Stimulated activated CD4-positive, alpha-beta T cell treated with anti-CD3 and anti-CD28 coated beads, TNF-alpha, amount 100 ng/mL, for 48 hours (primary cell): ENCODE measurements at regions not wholly inside any gene's neighbourhood (a gene's known extent, or its start where the extent isn't known, plus 50 kb on each side); places are given as distances from the start of the nearest gene placed in this dataset.
"Not testable (repeated sequence)": the region's sequence is repeated elsewhere in the genome, so short reads cannot be mapped to it uniquely, and the experiment has no call there.

Source experiments
- DNase-seq, 3 donors: peaks; one replicate each; pipeline ENCODE4 v3.0.0-alpha.2; 2020; ENCODE audit warnings: low read depth in 3 of 3

DNA sequence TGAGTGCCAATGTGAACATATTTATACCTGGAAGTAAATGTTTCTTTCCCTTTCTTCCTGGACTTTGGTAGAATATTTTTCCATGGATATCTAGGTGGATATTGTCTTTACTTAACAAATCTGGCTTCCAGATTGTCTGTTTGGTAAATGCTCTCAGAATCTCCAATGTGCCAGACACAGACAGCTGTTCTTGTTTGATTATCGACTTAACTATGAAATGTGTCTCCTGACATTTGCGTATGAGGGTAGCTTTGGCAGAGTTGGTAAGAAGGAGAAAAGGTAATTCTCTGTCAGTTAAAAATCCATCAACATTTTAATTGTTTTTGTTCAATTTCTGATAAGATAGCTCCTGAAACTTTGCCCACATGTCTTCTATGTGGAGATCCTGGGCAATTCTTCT, 196.4 kb upstream of the NUDT12 start:
- no peak for DNase-seq

DNA sequence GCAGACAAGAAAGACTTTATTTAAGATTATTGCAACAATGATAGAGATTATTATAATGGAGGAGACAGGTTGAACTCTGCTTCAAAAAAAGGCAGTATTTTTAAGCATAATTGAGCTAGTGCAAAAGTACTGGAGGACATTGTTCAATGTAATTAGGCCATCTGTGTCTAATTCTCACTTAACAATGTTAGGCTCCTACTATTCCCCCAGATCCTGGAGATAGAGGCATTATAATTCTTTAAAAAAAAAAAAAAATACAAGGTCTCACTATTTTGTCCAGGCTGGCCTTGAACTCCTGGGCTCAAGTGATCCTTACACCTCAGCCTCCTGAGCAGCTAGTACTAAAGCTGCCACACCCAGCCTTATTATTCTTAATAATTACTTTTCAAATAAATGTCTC, 193.4 kb upstream of the NUDT12 start:
- no peak for DNase-seq

DNA sequence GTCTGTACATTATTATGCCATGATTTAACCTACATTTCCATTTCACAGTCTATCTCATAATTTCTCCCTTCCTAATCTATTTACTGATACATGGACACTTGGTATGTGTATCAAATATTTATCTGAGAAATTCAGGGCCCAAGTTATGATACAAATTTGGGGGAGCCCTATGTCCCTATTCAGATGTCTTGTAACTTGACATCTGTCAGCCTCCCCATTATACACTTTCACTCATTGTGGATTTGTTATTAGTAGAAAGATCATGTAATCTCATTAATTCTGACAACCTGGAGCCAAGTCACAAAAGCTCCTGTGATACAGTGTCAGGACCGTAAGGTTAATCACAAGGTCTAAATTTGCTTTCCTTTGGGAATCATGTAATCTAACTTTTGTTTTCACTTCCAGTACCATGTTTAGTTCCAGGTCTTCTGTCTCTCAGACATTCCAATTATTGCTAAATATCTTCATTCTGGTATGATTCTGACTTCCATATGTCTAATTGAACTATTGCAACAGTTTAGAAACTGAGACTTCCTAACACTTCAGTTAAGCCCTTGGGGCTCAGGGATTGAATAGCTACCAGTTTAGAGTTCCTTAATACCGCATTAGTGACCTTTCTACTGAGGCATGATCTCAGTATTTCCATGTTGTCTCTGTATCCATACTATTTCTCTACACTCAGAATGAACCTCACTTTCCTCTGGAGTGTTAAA, 182.9 kb upstream of the NUDT12 start:
- DNase-seq: no peak

DNA sequence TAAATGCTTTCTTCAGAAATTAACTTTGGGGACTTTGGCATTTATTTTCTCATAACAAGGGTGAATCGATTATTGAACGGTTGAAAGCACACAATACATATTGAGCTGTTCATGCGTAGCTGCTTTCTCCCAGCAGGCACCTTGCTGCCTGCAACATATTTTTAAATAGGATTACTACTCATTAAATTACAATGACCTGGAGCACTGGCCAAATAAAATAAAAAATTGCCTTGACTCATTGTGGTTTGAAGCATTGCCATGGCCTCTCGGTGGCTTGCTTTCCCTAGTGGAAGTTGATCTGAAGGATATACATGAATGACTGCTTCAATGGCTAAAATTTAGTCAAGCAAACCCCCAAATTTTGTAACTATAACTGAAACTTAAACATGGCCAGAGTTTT, 181.6 kb upstream of the NUDT12 start:
- DNase-seq: no peak

DNA sequence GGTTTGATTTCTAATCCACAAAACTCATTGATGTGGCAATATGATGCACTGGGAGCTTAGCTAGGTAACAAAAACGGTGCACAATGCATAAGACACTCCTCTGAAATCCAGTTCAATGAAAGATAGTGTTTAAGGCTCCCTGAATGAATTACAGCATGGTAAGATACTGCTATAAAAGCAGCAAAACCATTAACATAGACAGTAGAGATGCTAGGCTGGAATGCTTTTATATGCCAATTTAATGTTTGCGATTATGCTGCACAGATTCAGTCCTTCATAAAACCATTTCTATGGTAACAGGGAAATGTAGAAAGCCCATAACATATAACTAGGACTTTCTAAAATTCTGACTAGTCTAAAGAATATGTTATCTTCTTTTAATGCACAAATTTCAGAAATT, 180.8 kb upstream of the NUDT12 start:
- no peak for DNase-seq

DNA sequence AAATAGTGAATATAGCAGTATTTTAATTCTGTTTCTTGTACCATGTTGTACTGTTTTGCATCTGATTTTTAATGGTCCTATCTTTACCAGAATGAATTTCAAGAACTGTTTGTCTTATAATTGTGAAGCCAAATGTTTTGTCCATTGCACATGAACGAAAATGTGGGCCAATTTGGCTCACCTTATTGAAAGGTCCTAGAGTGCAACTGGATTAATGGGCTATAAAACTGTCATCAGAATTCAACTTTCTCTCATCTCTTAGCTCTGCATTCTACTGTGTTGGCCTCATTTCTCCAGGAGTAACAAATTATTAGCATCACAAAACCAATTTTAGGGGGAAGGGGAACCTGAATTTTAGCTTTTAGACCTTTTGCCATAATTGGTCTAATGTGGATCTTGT, 179.4 kb upstream of the NUDT12 start:
- no peak for DNase-seq

DNA sequence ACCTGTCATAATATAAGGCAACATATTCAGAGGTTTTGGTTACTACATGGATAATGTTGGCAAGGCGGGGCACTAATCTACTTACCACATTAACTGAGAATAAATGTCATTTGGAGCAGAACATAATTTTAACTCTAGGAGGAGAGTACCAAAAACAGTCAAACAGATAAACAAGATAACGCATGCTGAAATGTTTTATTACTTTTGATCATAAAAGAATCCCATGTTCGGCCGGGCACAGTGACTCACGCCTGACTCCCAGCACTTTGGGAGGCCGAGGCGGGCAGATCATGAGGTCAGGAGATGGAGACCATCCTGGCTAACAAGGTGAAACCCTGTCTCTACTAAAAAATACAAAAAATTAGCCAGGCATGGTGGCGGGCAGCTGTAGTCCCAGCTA, 173.8 kb upstream of the NUDT12 start:
- not testable (repeated sequence) for DNase-seq

DNA sequence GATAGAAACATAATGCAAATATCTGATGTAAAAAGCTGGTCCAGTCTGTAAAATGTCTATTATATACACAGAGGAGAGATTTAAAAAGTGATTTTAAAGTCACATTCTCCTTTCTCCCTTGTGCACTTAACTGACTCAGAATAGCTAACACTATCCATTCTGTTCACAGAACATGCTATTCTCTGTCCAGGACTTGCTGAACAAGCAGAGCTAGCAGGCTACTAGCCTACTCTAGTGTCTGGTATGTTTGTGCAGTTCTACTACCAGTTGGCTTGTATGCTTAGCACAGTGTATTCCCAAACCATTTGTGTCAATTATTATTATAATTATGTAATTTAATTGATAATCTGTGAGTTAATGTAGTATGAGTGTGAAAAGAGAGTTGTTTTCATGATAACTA, 161.7 kb upstream of the NUDT12 start:
- no peak for DNase-seq

DNA sequence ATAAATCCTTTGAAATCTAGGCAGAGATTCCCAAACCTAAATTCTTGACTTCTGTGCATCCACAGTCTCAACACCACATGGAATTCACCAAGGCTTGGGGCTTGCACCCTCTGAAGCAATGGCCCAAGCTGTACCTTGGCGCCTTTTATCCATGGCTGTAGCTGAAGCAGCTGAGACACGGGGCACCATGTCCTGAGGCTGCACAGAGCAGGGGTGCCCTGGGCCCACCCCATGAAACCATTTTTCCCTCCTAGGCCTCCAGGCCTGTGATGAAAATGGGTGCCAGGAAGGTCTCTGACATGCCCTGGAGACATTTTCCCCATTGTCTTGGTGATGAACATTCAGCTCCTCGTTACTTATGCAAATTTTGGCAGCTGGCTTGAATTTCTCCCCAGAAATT, 158.6 kb upstream of the NUDT12 start:
- no peak for DNase-seq

DNA sequence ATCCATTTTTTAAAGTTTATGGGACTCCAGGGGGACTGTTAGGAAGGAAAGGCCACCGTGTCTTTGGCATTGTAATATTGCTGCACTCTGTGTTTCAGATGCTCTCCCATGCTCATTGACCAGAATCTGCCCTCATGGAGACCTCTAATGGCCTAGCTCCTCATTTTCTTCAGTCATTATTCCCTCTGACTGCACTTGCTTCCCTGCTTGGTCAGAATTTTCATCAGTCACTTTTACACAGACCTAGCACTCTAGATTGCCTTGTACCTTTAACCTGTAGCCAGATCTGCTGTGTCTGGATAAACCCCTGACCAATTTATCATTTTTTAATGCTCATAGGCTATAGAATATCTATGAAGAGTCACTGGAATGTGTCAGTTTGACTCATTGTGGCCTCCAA, 155.5 kb upstream of the NUDT12 start:
- DNase-seq: no peak

DNA sequence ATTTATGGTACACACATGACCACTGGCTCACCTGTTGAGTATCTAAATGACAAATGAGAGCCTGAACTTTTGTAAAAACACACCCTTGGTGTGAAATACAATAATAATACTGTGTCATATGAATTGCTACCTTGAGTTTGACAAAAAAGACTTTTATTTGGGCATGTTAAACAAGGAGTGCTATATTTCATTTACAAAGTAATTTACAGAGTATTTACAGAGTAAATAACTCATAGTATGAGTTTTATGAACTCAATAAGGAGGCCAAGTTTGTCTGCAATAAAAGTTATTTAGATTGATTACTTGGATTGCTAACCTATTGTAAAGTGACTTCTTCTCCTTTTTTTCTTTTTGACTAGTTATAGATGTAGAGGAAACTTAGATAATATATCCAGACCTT, 146.0 kb upstream of the NUDT12 start:
- no peak for DNase-seq

DNA sequence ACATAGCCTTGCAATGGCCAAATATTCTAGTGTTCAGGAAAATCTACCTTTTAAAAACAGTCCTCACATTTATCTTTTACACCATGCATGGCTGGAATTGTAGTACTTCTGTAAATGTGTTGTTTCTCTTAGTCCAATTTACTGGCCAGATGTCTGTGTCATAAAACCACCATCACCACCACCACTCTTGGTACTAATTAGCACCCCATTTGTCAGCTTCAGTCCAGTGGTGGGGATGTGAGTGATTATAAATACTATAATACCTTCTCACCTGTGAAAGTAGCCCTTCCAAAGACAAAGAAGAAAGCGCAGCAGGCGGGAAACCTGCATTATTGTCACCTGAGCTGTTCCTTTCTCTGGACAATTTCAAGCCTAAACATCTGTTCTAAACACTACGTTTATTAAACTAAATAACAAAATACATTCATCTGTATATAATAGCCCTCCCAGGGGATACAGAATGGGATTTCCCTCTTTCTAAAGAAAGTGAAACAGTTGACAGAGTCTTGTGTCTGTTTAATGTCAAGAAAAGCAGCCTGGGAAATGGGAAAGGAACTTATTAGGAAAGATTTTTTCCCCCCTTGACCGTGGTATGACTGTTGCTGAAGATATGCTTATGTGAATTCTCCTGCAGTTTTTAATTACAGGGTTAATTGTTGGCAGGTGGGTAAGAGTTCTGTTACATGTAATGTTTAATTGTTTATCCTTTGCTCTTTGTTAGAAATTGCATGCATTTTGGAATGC, 144.5 kb upstream of the NUDT12 start:
- no peak for DNase-seq

DNA sequence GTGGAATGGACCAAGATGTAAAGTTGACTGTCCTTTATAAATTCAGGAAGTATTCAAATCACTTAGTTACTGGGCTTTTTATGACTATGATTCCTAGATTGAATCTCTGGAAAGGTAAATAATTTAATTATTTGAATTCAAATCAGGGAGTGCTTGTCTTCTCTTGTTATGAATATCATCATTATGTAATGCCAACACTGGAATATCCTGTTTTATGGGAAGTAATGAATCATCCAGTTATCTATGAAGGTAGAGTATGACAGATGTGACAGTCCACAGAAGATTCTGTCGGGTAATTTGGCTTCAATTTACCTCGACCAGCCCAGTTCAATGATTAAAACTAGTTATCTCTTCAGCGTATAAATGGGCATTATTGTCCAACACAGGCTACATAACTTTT, 141.0 kb upstream of the NUDT12 start:
- DNase-seq: no peak

DNA sequence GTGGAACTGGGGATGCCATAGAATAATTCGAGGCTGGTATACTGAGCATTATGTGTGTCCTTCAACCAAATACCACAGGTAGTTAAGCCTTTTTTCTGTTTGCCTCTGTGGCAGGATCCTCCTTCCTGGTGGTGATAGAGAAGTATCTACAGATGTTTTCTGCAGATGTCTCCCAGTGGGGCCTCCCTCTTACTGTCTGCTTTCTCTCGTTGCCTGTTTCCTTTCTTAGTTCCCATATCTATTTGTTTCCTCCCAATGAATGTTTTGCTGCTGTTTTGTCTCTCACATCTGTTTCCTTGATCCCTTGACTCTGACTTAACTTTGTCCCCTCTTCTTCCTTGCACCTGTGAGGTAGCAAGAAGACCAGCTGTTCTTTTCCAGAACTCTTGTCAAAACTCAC, 130.9 kb upstream of the NUDT12 start:
- DNase-seq: no peak

DNA sequence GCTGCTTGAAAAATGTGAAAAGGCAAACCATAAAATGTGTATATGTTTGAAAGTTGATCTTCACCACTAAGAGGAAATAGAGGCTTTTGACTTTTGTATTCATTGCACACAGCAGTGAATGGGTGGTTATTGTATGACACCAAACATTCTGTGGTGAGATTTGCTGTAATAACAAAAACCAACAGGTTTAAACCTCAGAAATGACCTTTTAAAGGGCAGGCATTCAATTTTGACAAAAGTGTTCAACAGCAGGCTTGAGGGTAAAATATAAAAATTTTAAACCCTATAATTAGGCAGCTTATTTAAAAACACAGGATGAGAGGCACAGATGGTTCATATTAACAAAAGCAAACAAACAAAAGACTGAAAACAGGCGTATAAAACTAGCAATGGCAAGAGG, 128.1 kb upstream of the NUDT12 start:
- no peak for DNase-seq

DNA sequence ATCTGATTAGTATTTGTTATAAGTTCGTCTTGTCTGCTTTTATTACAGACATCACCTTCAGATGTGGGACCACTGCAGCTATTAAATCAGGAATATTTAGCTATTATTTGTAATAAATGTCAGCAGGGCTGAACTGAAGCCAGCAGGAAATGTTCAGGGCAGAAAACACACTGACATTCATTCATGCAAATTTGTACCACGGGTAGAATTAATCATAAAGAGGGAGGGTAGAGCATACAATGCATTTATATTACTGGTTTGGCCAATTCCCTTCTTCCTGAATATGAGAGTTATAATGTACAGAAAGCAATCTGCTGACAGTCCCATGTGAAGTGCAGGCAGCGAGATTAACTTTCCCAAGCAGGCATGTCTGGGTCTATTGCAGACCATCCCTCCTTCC, 117.3 kb upstream of the NUDT12 start:
- DNase-seq: no peak

DNA sequence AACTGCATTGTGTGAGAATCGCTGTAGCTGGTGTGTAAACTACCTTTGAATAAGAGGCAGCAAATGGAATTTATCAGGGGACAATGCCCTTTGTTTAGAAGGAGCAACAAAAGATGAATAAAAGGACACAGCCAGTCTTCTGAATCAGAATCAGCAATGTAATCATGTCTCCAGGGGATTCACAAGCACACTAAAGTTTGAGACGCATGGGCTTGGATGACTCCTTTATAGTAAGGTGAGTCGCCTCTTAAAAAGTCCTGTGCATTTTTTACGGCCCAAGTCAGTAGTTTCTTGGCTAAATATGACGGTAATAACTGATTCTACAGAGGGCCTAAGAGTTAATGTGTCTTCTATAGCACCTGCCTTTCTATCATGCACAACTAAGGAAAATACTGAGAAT, 113.6 kb upstream of the NUDT12 start:
- not testable (repeated sequence) for DNase-seq

DNA sequence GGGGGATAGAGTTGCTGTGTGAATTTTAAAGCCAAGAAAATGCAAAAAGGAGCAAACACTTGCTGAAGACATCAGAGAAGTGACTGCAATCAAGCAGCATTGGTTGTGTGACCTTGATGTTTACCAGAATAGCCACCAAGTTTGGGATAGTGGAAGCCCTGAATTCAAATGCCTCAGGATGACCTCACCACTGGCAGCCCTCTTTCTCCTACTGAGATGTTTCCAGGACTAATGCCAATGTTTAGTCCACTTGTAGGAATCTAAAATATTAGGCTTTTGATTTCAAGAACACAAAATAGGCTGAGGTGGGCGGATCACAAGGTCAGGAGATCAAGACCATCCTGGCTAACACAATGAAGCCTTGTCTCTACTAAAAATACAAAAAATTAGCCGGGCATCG, 112.2 kb upstream of the NUDT12 start:
- DNase-seq: no peak

DNA sequence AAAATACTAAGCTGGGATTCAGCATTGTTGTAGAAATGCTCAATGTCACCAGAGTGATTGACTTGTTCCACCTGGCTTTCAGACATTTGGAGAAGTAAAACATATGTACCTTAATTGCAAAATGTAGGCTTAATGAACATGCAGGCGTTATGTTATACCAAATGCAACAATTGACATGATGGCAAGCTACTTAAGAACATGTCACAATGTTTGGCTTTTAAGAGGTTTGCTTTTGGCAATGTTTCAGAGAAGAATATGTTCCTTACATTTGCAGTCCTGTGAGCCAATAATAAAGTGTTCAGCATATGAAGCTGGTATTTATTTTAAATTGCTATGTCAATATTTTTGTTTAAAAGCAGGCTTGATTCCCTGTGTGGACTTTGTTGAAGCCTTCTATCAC, 111.7 kb upstream of the NUDT12 start:
- DNase-seq: no peak

DNA sequence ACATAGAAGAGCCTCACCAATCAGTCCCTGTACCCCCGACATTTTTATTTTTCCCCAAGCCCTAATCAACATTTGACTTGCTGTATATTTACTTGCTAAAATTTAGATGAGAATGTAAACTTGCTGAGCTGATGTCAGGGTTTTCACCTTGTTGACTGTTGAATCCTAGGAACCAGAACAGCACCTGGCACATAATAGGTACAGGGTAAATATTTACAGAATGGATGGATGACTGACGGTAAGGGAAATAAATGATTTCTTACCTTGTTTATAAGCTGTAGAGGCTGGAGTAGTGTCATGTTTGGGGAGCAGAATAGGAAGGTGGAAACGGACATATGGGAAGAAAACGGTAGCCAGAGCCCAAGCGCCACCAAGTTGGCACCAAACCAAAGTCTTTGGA, 107.0 kb upstream of the NUDT12 start:
- DNase-seq: no peak

DNA sequence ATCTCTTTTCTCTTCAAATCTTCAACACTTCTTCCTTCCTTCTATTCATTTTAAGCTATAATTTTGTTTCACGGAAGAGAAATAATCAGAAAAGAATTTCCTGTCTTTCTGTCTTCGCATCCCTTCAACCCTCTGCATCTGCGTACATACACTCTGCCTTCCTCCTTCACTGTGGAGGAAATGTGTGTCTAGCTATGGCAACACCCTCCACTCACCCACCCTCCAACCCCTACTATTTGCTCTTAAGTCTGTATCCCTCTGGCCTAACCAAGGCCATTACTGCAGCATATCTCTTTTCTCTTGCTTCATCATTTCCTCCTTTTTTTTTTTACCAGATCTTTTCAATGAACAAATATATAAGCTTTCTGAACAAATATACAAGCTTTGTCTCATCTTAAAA, 105.7 kb upstream of the NUDT12 start:
- DNase-seq: no peak

DNA sequence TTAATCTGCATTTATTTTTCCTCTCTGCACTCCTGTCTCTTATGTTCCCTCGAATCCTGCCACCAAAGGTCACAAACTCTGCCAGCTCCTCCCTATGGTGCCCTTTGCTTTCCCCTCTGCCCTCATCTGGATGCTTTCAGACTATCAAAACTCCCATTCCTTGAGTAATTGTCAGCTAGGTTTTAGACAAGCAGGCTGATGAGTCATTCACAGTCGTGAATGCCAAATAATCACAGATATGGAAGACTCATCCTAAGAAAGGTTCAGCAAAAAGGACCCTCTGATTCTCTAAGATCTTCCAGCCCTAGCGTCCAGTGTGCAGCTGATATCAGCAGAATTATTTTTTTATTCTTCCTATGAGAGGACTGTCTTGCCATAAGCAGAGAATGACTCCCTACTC, 104.5 kb upstream of the NUDT12 start:
- DNase-seq: no peak

DNA sequence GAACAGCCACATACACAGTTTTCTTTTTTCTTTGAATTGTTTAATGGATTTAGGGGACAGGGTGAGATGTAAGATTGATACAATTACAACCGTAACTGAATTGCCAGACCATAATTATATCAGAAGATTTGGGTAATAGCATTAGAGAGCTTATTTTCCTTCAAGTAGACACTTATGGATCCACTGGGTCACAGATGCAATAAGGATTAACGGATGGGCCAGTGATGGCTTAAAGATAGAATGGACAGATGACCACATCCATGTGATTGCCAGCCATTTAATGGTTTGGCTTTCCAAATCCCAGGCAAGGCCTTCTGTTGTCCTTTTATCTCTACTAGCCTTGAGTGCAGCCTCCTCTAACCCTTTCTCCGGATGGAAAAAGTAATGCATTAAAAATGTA, 94.7 kb upstream of the NUDT12 start:
- DNase-seq: no peak

DNA sequence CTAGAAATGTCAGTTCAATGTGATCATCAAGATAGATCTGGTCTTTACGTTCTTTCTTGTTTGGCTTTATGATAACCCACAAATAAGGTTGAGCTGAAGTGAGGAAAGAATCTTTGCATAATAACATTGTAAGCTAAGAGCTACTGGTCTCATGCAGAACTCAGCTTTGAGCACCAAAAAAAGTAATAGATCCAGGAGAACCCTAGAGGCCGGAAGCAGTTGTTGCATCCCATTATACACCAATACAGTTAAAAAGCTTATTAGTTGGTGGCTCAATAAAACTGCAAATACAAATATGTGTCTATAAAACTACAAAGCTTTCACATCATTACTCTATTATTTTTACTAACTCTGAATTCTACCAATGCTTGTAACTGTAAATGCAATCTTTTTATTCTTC, 85.5 kb upstream of the NUDT12 start:
- no peak for DNase-seq
